GM10248 (cell line): ENCODE measurements at regions not wholly inside any gene's neighbourhood (a gene's known extent, or its start where the extent isn't known, plus 50 kb on each side); places are given as distances from the start of the nearest gene placed in this dataset.

Experiments
- CTCF ChIA-PET: fragments of 300-600 bp; sonication (Branson Sonifier 250); formaldehyde crosslinking; extraction: SDS; loops from one replicate; lab custom pipeline; 2021; ENCODE audit warnings: antibody characterized with exemption; lab: Yijun Ruan, JAX
- POLR2A ChIA-PET: fragments of 350-650 bp; sonication (Branson Sonifier 250); formaldehyde crosslinking; extraction: SDS; loops from one replicate; lab custom pipeline; 2020; ENCODE audit warnings: antibody characterized with exemption; lab: Yijun Ruan, JAX
- DNase-seq: peaks from one replicate; pipeline ENCODE4 v3.0.0; 2012; ENCODE audit errors: extremely low spot score
- CTCF ChIP-seq: IDR thresholded peaks from 2 replicates; pipeline ENCODE4 v1.5.1; 2012; ENCODE audit warnings: mild to moderate bottlenecking, low read depth; ENCODE audit errors: extremely low read depth, missing control alignments, control extremely low read depth

GRCh38 chr4:177961761-177962380 lies 519.6 kb upstream of the AGA start:
- no peak for DNase-seq
- CTCF ChIA-PET: no interaction called here
- TF ChIP-seq CTCF: no peak
- POLR2A ChIA-PET: no interaction called here

GRCh38 chr4:177964061-177964460 lies 521.8 kb upstream of the AGA start:
- POLR2A ChIA-PET: no interaction called here
- TF ChIP-seq CTCF: no peak
- CTCF ChIA-PET: no interaction called here
- DNase-seq: no peak

- no peak for DNase-seq
- ChIA-PET POLR2A (no interaction called here), CTCF (no interaction called here)
- TF ChIP-seq CTCF: no peak
These were observed 522.5 kb upstream of the AGA start for GRCh38 chr4:177964693-177965168.

- ChIA-PET CTCF (no interaction called here), POLR2A (no interaction called here)
- no peak for DNase-seq
- TF ChIP-seq CTCF: no peak
These were observed 525.1 kb upstream of the AGA start for GRCh38 chr4:177967328-177967727.

- CTCF ChIA-PET: no interaction called here
These were observed 526.7 kb upstream of the AGA start for GRCh38 chr4:177968817-177969442.

GRCh38 chr4:177974461-177974860 lies 532.2 kb upstream of the AGA start:
- TF ChIP-seq CTCF: no peak
- ChIA-PET CTCF (interaction anchor here (0.7 to 1.0 kb wide), 2 partner anchors 12 to 25 kb away, joined by 3 read pairs; no protein-coding TSS in a partner anchor), POLR2A (no interaction called here)
- DNase-seq: no peak

More at GRCh38 chr4:177968817-177969442, 526.7 kb upstream of the AGA start:
- TF ChIP-seq CTCF: no peak
- POLR2A ChIA-PET: no interaction called here
- DNase-seq: no peak
